Liver (tissue), 8 donors: ENCODE measurements at regions not wholly inside any gene's neighbourhood (a gene's known extent, or its start where the extent isn't known, plus 50 kb on each side); places are given as distances from the start of the nearest gene placed in this dataset.

Experiments
- DNase-seq: peaks from one replicate; pipeline ENCODE4 v3.0.0-alpha.2; 2017; ENCODE audit warnings: low spot score
- H3K27ac ChIP-seq, 2 donors: one replicate each; pipeline ENCODE4 v1.7.0; 2013; ENCODE audit warnings: inconsistent platforms in 2 of 2, low read length in 2 of 2, control low read depth in 1 of 2, low read depth in 1 of 2, mild to moderate bottlenecking in 1 of 2
- H3K27me3 ChIP-seq, 4 donors: one replicate each; pipeline versions ENCODE4 v1.6.1 to v1.7.0; 2013; ENCODE audit warnings: low read length in 3 of 4, inconsistent platforms in 1 of 4, mild to moderate bottlenecking in 1 of 4, moderate library complexity in 1 of 4; ENCODE audit not compliant: control insufficient read depth in 4 of 4, insufficient read depth in 4 of 4
- H3K36me3 ChIP-seq, 4 donors: one replicate each; pipeline versions ENCODE4 v1.6.1 to v1.7.0; 2013; ENCODE audit warnings: low read length in 3 of 4, mild to moderate bottlenecking in 3 of 4, low read depth in 1 of 4, moderate library complexity in 1 of 4; ENCODE audit not compliant: control insufficient read depth in 4 of 4, insufficient read depth in 3 of 4
- H3K4me1 ChIP-seq, 4 donors: one replicate each; pipeline versions ENCODE4 v1.6.1 to v1.7.0; 2013; ENCODE audit warnings: low read length in 3 of 4, mild to moderate bottlenecking in 3 of 4, moderate library complexity in 1 of 4; ENCODE audit not compliant: control insufficient read depth in 4 of 4, insufficient read depth in 4 of 4
- H3K4me3 ChIP-seq, 3 donors: one replicate each; pipeline versions ENCODE4 v1.6.1 to v1.7.0; 2013; ENCODE audit warnings: low read length in 3 of 3, control low read depth in 1 of 3, low read depth in 1 of 3, mild to moderate bottlenecking in 1 of 3
- H3K9ac ChIP-seq, 2 donors: one replicate each; pipeline ENCODE4 v1.7.0; 2013; ENCODE audit warnings: low read length in 2 of 2, mild to moderate bottlenecking in 2 of 2, moderate library complexity in 2 of 2, control low read depth in 1 of 2, low read depth in 1 of 2
- H3K9me3 ChIP-seq, 4 donors: one replicate each; pipeline versions ENCODE4 v1.6.1 to v1.7.0; 2013; ENCODE audit warnings: low read length in 3 of 4; ENCODE audit not compliant: control insufficient read depth in 4 of 4
- EGR1 ChIP-seq, 2 donors: IDR thresholded peaks; 2 replicates each; pipeline ENCODE4 v1.6.1; 2016 to 2018; ENCODE audit warnings: antibody characterized with exemption in 2 of 2, low read depth in 2 of 2
- FOXA1 ChIP-seq: IDR thresholded peaks from 2 replicates; pipeline ENCODE4 v1.6.1; 2016; ENCODE audit warnings: antibody characterized with exemption
- FOXA2 ChIP-seq: IDR thresholded peaks from 2 replicates; pipeline ENCODE4 v1.6.1; 2016; ENCODE audit warnings: antibody characterized with exemption
- GABPA ChIP-seq, 2 donors: IDR thresholded peaks in 1 of 2; conservative IDR thresholded peaks in 1 of 2; 2 replicates each; pipeline ENCODE4 v1.6.1; 2016; ENCODE audit warnings: antibody characterized with exemption in 2 of 2, mild to moderate bottlenecking in 1 of 2, moderate library complexity in 1 of 2
- HNF4A ChIP-seq, 2 donors: conservative IDR thresholded peaks; 2 replicates each; pipeline ENCODE4 v1.6.1; 2016; ENCODE audit warnings: antibody characterized with exemption in 2 of 2, mild to moderate bottlenecking in 2 of 2
- HNF4G ChIP-seq: IDR thresholded peaks from 2 replicates; pipeline ENCODE4 v1.6.1; 2016; ENCODE audit warnings: antibody characterized with exemption
- NR2F2 ChIP-seq: IDR thresholded peaks from 2 replicates; pipeline ENCODE4 v1.6.1; 2016; ENCODE audit warnings: antibody characterized with exemption
- RAD21 ChIP-seq, 2 donors: IDR thresholded peaks; 2 replicates each; pipeline ENCODE4 v1.6.1; 2016; ENCODE audit warnings: antibody characterized with exemption in 2 of 2, mild to moderate bottlenecking in 2 of 2
- RXRA ChIP-seq, 2 donors: IDR thresholded peaks; 2 replicates each; pipeline ENCODE4 v1.6.1; 2017 to 2018; ENCODE audit warnings: antibody characterized with exemption in 2 of 2, mild to moderate bottlenecking in 1 of 2
- TAF1 ChIP-seq: conservative IDR thresholded peaks from 2 replicates; pipeline ENCODE4 v1.6.1; 2016; ENCODE audit warnings: antibody characterized with exemption, mild to moderate bottlenecking
- YY1 ChIP-seq: IDR thresholded peaks from 2 replicates; pipeline ENCODE4 v1.6.1; 2016; ENCODE audit warnings: antibody characterized with exemption, mild to moderate bottlenecking
- WGBS: extraction: QIAGEN DNeasy Blood & Tissue Kit; methylation state at CpG from one replicate; pipeline ENCODE4 v1.1.7; 2013; 5-methylcytosine and 5-hydroxymethylcytosine counted together
- TF ChIP-seq, protein P1 (sequence below): IDR thresholded peaks from 2 replicates; pipeline ENCODE4 v1.6.1; 2016; ENCODE audit warnings: antibody characterized with exemption
- TF ChIP-seq, protein P2 (sequence below): IDR thresholded peaks from 2 replicates; pipeline ENCODE4 v1.6.1; 2016; ENCODE audit warnings: antibody characterized with exemption
- TF ChIP-seq, protein P3 (sequence below): IDR thresholded peaks from 2 replicates; pipeline ENCODE4 v1.6.1; 2016; ENCODE audit warnings: antibody characterized with exemption
- TF ChIP-seq, protein P4 (sequence below): IDR thresholded peaks from 2 replicates; pipeline ENCODE4 v1.6.1; 2016; ENCODE audit warnings: antibody characterized with exemption, mild to moderate bottlenecking
- TF ChIP-seq, protein P5 (sequence below): fragments of 150-350 bp; IDR thresholded peaks from 2 replicates; pipeline ENCODE4 v1.5.1; 2017; ENCODE audit warnings: improper control_type of control experiment, low read depth, low read length; ENCODE audit not compliant: missing input control
- donor health status: healthy.
- donor health status: healthy.
- donor health status: healthy.
- donor health status: healthy.
- donor health status: healthy.

DNA sequence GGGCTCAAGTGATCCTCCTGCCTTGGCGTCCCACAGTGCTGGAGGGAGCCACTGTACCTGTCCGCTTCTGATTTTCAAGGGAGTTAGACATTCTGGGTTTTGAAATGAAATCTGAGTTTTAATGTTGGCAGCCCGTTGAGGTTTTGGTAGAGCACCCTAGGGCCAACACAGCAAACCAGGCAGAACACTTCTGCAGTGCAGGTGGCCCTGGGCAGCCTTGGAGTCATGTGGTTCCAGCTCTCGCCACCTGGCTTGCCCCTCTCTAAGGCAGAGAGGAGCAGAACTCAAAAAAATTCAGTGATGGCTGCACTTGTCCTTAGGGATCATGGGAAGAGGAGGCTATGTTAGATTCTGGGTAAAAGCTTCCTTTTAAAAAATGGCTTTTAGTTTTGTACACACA, 74.9 kb downstream of the CLDN34 start:
- Histone ChIP-seq H3K4me3 (no peak overlapping the region), H3K36me3 (no peaks in the 10 kb centered on the region), H3K9ac (no peak overlapping the region), H3K4me1 (no peaks in the 10 kb centered on the region), H3K9me3 (no peaks in the 10 kb centered on the region), H3K27ac (no peak overlapping the region), H3K27me3 (no peaks in the 10 kb centered on the region)
- 98% methylated on average over 4 of the region's 4 CpGs for WGBS
- TF ChIP-seq, protein P1, sequence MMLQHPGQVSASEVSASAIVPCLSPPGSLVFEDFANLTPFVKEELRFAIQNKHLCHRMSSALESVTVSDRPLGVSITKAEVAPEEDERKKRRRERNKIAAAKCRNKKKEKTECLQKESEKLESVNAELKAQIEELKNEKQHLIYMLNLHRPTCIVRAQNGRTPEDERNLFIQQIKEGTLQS: no peak
- TF ChIP-seq, protein P2, sequence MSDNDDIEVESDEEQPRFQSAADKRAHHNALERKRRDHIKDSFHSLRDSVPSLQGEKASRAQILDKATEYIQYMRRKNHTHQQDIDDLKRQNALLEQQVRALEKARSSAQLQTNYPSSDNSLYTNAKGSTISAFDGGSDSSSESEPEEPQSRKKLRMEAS: no peak
- TF ChIP-seq HNF4G: no peak
- TF ChIP-seq YY1: no peak
- no peak for TF ChIP-seq FOXA2
- TF ChIP-seq, protein P3, sequence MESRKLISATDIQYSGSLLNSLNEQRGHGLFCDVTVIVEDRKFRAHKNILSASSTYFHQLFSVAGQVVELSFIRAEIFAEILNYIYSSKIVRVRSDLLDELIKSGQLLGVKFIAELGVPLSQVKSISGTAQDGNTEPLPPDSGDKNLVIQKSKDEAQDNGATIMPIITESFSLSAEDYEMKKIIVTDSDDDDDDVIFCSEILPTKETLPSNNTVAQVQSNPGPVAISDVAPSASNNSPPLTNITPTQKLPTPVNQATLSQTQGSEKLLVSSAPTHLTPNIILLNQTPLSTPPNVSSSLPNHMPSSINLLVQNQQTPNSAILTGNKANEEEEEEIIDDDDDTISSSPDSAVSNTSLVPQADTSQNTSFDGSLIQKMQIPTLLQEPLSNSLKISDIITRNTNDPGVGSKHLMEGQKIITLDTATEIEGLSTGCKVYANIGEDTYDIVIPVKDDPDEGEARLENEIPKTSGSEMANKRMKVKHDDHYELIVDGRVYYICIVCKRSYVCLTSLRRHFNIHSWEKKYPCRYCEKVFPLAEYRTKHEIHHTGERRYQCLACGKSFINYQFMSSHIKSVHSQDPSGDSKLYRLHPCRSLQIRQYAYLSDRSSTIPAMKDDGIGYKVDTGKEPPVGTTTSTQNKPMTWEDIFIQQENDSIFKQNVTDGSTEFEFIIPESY: no peak
- TF ChIP-seq GABPA (IDR thresholded peaks at IDR 0.05 in 1 of 2, conservative IDR thresholded peaks at IDR 0.05 in 1 of 2): no peak
- no peak for TF ChIP-seq HNF4A (conservative IDR thresholded peaks at IDR 0.05)
- TF ChIP-seq RXRA (IDR thresholded peaks at IDR 0.05): no peak
- TF ChIP-seq, protein P4, sequence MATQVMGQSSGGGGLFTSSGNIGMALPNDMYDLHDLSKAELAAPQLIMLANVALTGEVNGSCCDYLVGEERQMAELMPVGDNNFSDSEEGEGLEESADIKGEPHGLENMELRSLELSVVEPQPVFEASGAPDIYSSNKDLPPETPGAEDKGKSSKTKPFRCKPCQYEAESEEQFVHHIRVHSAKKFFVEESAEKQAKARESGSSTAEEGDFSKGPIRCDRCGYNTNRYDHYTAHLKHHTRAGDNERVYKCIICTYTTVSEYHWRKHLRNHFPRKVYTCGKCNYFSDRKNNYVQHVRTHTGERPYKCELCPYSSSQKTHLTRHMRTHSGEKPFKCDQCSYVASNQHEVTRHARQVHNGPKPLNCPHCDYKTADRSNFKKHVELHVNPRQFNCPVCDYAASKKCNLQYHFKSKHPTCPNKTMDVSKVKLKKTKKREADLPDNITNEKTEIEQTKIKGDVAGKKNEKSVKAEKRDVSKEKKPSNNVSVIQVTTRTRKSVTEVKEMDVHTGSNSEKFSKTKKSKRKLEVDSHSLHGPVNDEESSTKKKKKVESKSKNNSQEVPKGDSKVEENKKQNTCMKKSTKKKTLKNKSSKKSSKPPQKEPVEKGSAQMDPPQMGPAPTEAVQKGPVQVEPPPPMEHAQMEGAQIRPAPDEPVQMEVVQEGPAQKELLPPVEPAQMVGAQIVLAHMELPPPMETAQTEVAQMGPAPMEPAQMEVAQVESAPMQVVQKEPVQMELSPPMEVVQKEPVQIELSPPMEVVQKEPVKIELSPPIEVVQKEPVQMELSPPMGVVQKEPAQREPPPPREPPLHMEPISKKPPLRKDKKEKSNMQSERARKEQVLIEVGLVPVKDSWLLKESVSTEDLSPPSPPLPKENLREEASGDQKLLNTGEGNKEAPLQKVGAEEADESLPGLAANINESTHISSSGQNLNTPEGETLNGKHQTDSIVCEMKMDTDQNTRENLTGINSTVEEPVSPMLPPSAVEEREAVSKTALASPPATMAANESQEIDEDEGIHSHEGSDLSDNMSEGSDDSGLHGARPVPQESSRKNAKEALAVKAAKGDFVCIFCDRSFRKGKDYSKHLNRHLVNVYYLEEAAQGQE: no peak
- no peak for TF ChIP-seq TAF1
- TF ChIP-seq, protein P5, sequence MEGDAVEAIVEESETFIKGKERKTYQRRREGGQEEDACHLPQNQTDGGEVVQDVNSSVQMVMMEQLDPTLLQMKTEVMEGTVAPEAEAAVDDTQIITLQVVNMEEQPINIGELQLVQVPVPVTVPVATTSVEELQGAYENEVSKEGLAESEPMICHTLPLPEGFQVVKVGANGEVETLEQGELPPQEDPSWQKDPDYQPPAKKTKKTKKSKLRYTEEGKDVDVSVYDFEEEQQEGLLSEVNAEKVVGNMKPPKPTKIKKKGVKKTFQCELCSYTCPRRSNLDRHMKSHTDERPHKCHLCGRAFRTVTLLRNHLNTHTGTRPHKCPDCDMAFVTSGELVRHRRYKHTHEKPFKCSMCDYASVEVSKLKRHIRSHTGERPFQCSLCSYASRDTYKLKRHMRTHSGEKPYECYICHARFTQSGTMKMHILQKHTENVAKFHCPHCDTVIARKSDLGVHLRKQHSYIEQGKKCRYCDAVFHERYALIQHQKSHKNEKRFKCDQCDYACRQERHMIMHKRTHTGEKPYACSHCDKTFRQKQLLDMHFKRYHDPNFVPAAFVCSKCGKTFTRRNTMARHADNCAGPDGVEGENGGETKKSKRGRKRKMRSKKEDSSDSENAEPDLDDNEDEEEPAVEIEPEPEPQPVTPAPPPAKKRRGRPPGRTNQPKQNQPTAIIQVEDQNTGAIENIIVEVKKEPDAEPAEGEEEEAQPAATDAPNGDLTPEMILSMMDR: no peak
- no peak for TF ChIP-seq EGR1 (IDR thresholded peaks at IDR 0.05; ENCODE audit: low read depth in 2 of 2)
- no peak for TF ChIP-seq RAD21 (IDR thresholded peaks at IDR 0.05)
- TF ChIP-seq NR2F2: no peak
- no peak for TF ChIP-seq FOXA1
- no peak for DNase-seq

DNA sequence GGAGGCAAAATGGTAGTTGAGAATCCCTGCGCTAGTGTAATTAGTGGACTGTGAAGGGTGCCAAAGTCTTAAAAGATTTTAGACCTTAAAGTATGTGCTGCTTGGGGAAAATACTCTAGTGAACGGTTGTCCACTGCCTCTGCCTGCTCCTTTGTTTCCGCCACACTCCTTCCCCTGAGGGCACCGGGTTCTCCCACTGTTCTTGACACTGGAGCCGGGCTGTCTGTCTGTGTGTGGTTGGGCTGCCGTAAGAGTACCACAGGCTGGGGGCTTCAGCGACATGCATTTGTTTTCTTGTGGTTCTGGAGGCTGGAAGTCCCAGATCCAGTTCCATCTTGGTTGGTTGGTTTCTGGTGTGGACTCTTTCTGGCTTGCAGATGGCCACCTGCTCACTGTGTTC, 76.2 kb downstream of the CLDN34 start:
- Histone ChIP-seq H3K9me3 (no peaks in the 10 kb centered on the region), H3K27me3 (no peaks in the 10 kb centered on the region), H3K4me3 (no peak overlapping the region), H3K4me1 (no peaks in the 10 kb centered on the region), H3K36me3 (no peaks in the 10 kb centered on the region), H3K9ac (no peak overlapping the region), H3K27ac (no peak overlapping the region)
- TF ChIP-seq, protein P3: no peak
- TF ChIP-seq, protein P2: no peak
- 93% methylated on average over 7 of the region's 7 CpGs for WGBS
- no peak for DNase-seq
